ENCODE measurements at regions not wholly inside any gene's neighbourhood (a gene's known extent, or its start where the extent isn't known, plus 50 kb on each side); places are given as distances from the start of the nearest gene placed in this dataset.
"Not testable (repeated sequence)": the region's sequence is repeated elsewhere in the genome, so short reads cannot be mapped to it uniquely, and the experiment has no call there.

DNA sequence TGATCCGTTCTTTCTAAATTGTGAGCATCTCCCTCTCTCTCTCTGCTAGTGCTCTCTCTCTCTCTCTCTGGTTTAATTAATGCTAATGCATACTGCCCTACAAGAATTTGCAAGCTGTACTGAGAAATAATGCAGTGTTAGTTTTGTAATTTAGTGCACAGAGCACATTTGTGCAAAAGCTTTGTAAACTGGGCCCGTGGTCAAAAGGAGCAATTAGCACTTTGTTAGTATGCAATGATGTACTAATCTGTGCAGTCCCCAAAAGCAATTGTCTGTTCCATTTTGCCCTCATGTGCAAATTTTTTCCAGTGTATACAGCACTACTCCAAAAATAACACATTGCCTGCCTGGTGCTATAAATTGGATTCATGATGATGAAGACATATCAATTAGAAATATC is 184.6 kb upstream of the CMC1 start:
- Mint-ChIP-seq H3K27me3 (ENCODE audit: low read depth in 3 of 3) (peaks cover 0 to 2% (median 0%) of the 10 kb centered on the region in 3 donors), H3K27ac (no peak overlapping the region), H3K4me3 (no peak overlapping the region), H3K4me1 (no peaks in the 10 kb centered on the region), H3K9me3 (peaks cover 0 to 10% (median 4%) of the 10 kb centered on the region in 7 donors), H3K36me3 (no peaks in the 10 kb centered on the region)
- H4K20me1 ChIP-seq (ENCODE audit: insufficient read depth, low read length): no peaks in the 10 kb centered on the region
- H3K4me1 ChIP-seq (ENCODE audit: control insufficient read depth in 1 of 2, insufficient read depth in 2 of 2, low read length in 2 of 2): no peaks in the 10 kb centered on the region
- no peaks in the 10 kb centered on the region for H3K79me2 ChIP-seq (ENCODE audit: insufficient read depth, low read length)
- H3K36me3 ChIP-seq (replicated peaks in 1 of 2; ENCODE audit: control insufficient read depth in 1 of 2, insufficient read depth in 2 of 2, low read length in 2 of 2): no peaks in the 10 kb centered on the region
- H3K4me2 ChIP-seq (replicated peaks; ENCODE audit: extremely low read depth, low read length, poor library complexity, severe bottlenecking): no peak overlapping the region
- WGBS (ENCODE audit: insufficient coverage): no CpG with 5 or more reads among the region's 2 CpGs
- TF ChIP-seq, protein P1, sequence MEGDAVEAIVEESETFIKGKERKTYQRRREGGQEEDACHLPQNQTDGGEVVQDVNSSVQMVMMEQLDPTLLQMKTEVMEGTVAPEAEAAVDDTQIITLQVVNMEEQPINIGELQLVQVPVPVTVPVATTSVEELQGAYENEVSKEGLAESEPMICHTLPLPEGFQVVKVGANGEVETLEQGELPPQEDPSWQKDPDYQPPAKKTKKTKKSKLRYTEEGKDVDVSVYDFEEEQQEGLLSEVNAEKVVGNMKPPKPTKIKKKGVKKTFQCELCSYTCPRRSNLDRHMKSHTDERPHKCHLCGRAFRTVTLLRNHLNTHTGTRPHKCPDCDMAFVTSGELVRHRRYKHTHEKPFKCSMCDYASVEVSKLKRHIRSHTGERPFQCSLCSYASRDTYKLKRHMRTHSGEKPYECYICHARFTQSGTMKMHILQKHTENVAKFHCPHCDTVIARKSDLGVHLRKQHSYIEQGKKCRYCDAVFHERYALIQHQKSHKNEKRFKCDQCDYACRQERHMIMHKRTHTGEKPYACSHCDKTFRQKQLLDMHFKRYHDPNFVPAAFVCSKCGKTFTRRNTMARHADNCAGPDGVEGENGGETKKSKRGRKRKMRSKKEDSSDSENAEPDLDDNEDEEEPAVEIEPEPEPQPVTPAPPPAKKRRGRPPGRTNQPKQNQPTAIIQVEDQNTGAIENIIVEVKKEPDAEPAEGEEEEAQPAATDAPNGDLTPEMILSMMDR (IDR thresholded peaks at IDR 0.05): no peak
- no peak overlapping the region for H2AFZ ChIP-seq (ENCODE audit: insufficient read depth, low read depth, low read length, poor library complexity, severe bottlenecking)
- intact Hi-C loops (cut with micrococcal nuclease): no loop called here
- H3K9me3 ChIP-seq (replicated peaks in 1 of 2; ENCODE audit: control insufficient read depth in 1 of 2, insufficient read depth in 1 of 2, low read length in 2 of 2): no peaks in the 10 kb centered on the region
- no peak for DNase-seq
- no peak overlapping the region for H3K4me3 ChIP-seq (replicated peaks in 1 of 3; ENCODE audit: low read depth in 2 of 3, low read length in 3 of 3)
- H3K27me3 ChIP-seq (ENCODE audit: control insufficient read depth in 2 of 2, insufficient read depth in 2 of 2, low read length in 2 of 2): no peaks in the 10 kb centered on the region
- no peak overlapping the region for H3K27ac ChIP-seq (ENCODE audit: low read depth in 1 of 2, low read length in 2 of 2)
- H3K9ac ChIP-seq (ENCODE audit: insufficient read depth, low read length, poor library complexity, severe bottlenecking): no peak overlapping the region

DNA sequence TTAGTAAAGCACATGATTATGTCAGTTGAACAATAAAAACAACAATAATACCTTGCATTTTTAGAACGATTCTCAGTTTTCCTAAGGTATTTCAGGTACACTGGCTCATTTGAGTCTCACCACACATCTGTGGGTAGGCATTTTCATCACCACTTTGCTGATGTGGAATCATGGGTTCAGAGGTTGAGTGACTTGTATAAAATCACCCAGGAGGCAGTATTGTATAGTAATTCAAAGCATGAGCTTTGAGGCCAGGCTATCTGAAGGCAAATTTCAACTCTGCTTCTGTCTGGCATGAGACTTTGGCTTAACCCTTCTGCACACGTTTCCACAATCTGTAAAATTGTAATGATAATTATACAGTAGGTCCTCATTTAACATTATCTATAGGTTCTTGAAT is 183.9 kb upstream of the CMC1 start:
- Mint-ChIP-seq H3K9me3 (peaks cover 0 to 10% (median 4%) of the 10 kb centered on the region in 7 donors), H3K4me1 (no peaks in the 10 kb centered on the region), H3K4me3 (no peak overlapping the region), H3K27ac (no peak overlapping the region), H3K27me3 (ENCODE audit: low read depth in 3 of 3) (peaks cover 0 to 2% (median 0%) of the 10 kb centered on the region in 3 donors), H3K36me3 (no peaks in the 10 kb centered on the region)
- TF ChIP-seq, protein P1 (IDR thresholded peaks at IDR 0.05): no peak
- Histone ChIP-seq H3K9me3 (replicated peaks in 1 of 2; ENCODE audit: control insufficient read depth in 1 of 2, insufficient read depth in 1 of 2, low read length in 2 of 2) (no peaks in the 10 kb centered on the region), H2AFZ (ENCODE audit: insufficient read depth, low read depth, low read length, poor library complexity, severe bottlenecking) (no peak overlapping the region), H3K27ac (ENCODE audit: low read depth in 1 of 2, low read length in 2 of 2) (no peak overlapping the region), H3K4me1 (ENCODE audit: control insufficient read depth in 1 of 2, insufficient read depth in 2 of 2, low read length in 2 of 2) (no peaks in the 10 kb centered on the region), H3K27me3 (ENCODE audit: control insufficient read depth in 2 of 2, insufficient read depth in 2 of 2, low read length in 2 of 2) (no peaks in the 10 kb centered on the region), H3K4me2 (replicated peaks; ENCODE audit: extremely low read depth, low read length, poor library complexity, severe bottlenecking) (no peak overlapping the region), H3K36me3 (replicated peaks in 1 of 2; ENCODE audit: control insufficient read depth in 1 of 2, insufficient read depth in 2 of 2, low read length in 2 of 2) (no peaks in the 10 kb centered on the region), H3K79me2 (ENCODE audit: insufficient read depth, low read length) (no peaks in the 10 kb centered on the region), H3K4me3 (replicated peaks in 1 of 3; ENCODE audit: low read depth in 2 of 3, low read length in 3 of 3) (no peak overlapping the region), H4K20me1 (ENCODE audit: insufficient read depth, low read length) (no peaks in the 10 kb centered on the region), H3K9ac (ENCODE audit: insufficient read depth, low read length, poor library complexity, severe bottlenecking) (no peak overlapping the region)
- intact Hi-C loops (cut with micrococcal nuclease): no loop called here
- no peak for DNase-seq
- no CpG with 5 or more reads among the region's 2 CpGs for WGBS (ENCODE audit: insufficient coverage)

- H3K36me3 Mint-ChIP-seq; H3K27ac Mint-ChIP-seq; H3K27ac ChIP-seq (ENCODE audit: low read depth in 1 of 2, low read length in 2 of 2); H3K4me1 ChIP-seq (ENCODE audit: control insufficient read depth in 1 of 2, insufficient read depth in 2 of 2, low read length in 2 of 2); DNase-seq; H3K4me3 ChIP-seq (replicated peaks in 1 of 3; ENCODE audit: low read depth in 2 of 3, low read length in 3 of 3); H3K9ac ChIP-seq (ENCODE audit: insufficient read depth, low read length, poor library complexity, severe bottlenecking); H3K27me3 ChIP-seq (ENCODE audit: control insufficient read depth in 2 of 2, insufficient read depth in 2 of 2, low read length in 2 of 2); H3K4me1 Mint-ChIP-seq; H3K79me2 ChIP-seq (ENCODE audit: insufficient read depth, low read length); intact Hi-C loops (cut with micrococcal nuclease); H3K27me3 Mint-ChIP-seq (ENCODE audit: low read depth in 3 of 3); H3K4me2 ChIP-seq (replicated peaks; ENCODE audit: extremely low read depth, low read length, poor library complexity, severe bottlenecking); H3K4me3 Mint-ChIP-seq; H3K36me3 ChIP-seq (replicated peaks in 1 of 2; ENCODE audit: control insufficient read depth in 1 of 2, insufficient read depth in 2 of 2, low read length in 2 of 2); H2AFZ ChIP-seq (ENCODE audit: insufficient read depth, low read depth, low read length, poor library complexity, severe bottlenecking); H4K20me1 ChIP-seq (ENCODE audit: insufficient read depth, low read length); H3K9me3 ChIP-seq (replicated peaks in 1 of 2; ENCODE audit: control insufficient read depth in 1 of 2, insufficient read depth in 1 of 2, low read length in 2 of 2): not testable (repeated sequence)
- peaks cover 0 to 10% (median 4%) of the 10 kb centered on the region in 7 donors for H3K9me3 Mint-ChIP-seq
- 78% methylated on average over 12 of the region's 25 CpGs for WGBS (ENCODE audit: insufficient coverage)
Observed at GRCh38 chr3:28059199-28059598, 182.2 kb upstream of the CMC1 start.
